ENCODE measurements at regions not wholly inside any gene's neighbourhood (a gene's known extent, or its start where the extent isn't known, plus 50 kb on each side); places are given as distances from the start of the nearest gene placed in this dataset.

DNA sequence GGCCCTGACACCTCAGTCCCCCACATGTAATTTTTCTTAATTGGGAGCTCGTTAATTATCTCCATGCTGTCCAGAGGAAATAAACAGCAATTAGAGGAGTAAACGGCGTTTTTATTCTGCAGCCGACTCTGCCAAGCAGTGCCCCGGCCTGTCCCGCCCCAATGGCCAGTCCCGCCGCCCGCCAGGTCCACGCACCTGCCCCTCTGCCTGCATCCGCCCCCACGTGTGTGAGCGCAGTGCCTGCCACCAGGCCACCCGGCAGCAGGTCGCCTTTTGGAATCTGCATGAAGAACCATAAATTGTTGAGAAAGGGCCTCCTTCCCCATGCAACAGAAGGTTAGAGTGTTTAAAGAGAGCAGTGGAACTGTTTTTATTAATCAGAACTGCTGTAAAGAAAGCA, 87.5 kb upstream of the LINGO1 start:
- no peak overlapping the region for H3K27ac Mint-ChIP-seq (ENCODE audit: unreplicated experiment)

GRCh38 chr15:77719450-77719849, 86.7 kb upstream of the LINGO1 start:
- no peak for TF ChIP-seq CTCF (IDR thresholded peaks at IDR 0.05)
- Mint-ChIP-seq H3K4me3 (ENCODE audit: unreplicated experiment) (no peak overlapping the region), H3K27me3 (ENCODE audit: unreplicated experiment) (peaks cover 17% of the 10 kb centered on the region), H3K27ac (ENCODE audit: unreplicated experiment) (no peak overlapping the region), H3K9me3 (ENCODE audit: unreplicated experiment) (no peaks in the 10 kb centered on the region), H3K4me1 (ENCODE audit: unreplicated experiment) (no peaks in the 10 kb centered on the region), H3K36me3 (ENCODE audit: unreplicated experiment) (no peaks in the 10 kb centered on the region)
- DNase-seq (ENCODE audit: extremely low spot score, unreplicated experiment): no peak

More for the DNA sequence above, 87.5 kb upstream of the LINGO1 start:
- H3K4me1 Mint-ChIP-seq (ENCODE audit: unreplicated experiment): no peaks in the 10 kb centered on the region
- H3K36me3 Mint-ChIP-seq (ENCODE audit: unreplicated experiment): no peaks in the 10 kb centered on the region
- H3K9me3 Mint-ChIP-seq (ENCODE audit: unreplicated experiment): no peaks in the 10 kb centered on the region
- TF ChIP-seq CTCF (IDR thresholded peaks at IDR 0.05): no peak
- no peak for DNase-seq (ENCODE audit: extremely low spot score, unreplicated experiment)
- H3K4me3 Mint-ChIP-seq (ENCODE audit: unreplicated experiment): no peak overlapping the region
- peaks cover 14% of the 10 kb centered on the region for H3K27me3 Mint-ChIP-seq (ENCODE audit: unreplicated experiment)

DNA sequence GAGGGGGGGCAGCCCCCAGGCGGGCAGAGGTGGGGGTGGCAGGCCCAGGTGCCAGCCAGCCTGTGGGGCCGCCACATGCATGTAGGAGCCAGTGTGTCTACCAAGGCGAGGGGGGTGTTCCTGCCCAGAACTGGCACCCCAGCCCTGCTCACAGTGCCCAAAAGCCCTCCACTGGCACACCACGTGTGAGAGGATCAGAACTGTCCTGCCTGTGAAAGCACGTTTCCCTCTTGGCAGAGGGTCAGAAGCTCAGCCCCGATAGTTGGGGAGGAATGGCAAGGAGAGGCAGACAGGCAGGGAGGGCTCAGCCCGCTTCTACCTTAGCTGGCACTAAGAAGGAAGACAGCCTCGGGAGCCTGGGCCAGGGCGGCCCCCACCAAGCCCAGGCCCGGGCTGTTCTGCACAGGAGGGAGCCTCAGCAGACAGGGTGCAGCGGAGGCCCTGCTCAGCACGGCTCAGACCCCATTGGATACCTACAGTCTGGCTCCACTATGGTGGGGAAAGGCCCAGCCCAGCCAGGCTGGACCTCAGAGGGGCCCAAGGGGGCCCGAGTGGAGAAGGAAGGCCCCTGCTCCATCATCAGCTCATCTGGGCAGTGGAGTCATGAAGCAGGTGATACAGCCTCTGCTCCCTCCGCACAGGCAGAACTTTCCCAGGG, 84.8 kb upstream of the LINGO1 start:
- no peak for TF ChIP-seq CTCF (IDR thresholded peaks at IDR 0.05)
- no peak overlapping the region for H3K27ac Mint-ChIP-seq (ENCODE audit: unreplicated experiment)
- no peak for DNase-seq (ENCODE audit: extremely low spot score, unreplicated experiment)
- peaks cover 30% of the 10 kb centered on the region for H3K27me3 Mint-ChIP-seq (ENCODE audit: unreplicated experiment)
- H3K9me3 Mint-ChIP-seq (ENCODE audit: unreplicated experiment): no peaks in the 10 kb centered on the region
- no peaks in the 10 kb centered on the region for H3K4me1 Mint-ChIP-seq (ENCODE audit: unreplicated experiment)
- H3K36me3 Mint-ChIP-seq (ENCODE audit: unreplicated experiment): no peaks in the 10 kb centered on the region
- no peak overlapping the region for H3K4me3 Mint-ChIP-seq (ENCODE audit: unreplicated experiment)

DNA sequence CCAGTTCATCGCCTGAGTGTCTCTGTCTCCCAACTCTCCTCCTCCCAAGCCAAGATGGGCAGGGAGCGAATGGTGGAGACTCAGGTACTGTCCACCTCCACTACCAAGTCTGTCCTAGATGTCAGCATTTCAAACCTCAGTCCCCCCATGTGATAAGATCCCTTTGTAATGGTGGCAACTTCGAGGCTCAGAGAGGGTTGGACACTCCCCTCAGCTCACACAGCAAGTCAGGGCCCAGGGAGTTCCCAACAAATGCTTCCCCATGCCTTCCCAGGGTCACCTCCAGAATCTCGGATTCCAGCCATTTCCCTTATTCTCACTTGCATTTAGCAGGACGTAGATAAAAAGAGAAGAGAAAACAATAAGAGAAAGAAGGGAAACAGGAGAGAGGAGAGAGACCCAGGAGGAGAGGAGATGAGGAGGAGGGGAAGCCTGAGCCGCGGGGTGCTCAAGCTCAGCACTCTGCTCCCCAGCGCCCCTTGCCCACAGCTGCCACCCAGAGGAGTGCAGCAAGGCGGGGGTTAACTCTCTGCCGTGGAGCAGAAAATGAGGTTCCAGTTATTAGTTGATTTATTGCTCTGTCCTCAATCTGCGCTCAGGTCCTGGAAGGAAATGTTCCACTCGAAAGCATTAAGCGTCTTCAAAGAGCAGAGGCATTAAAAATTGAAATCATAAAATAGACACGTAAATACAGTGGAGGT, 84.1 kb upstream of the LINGO1 start:
- H3K4me1 Mint-ChIP-seq (ENCODE audit: unreplicated experiment): no peaks in the 10 kb centered on the region
- H3K27me3 Mint-ChIP-seq (ENCODE audit: unreplicated experiment): peaks cover 33% of the 10 kb centered on the region
- H3K27ac Mint-ChIP-seq (ENCODE audit: unreplicated experiment): no peak overlapping the region
- no peaks in the 10 kb centered on the region for H3K9me3 Mint-ChIP-seq (ENCODE audit: unreplicated experiment)
- DNase-seq (ENCODE audit: extremely low spot score, unreplicated experiment): no peak
- no peak overlapping the region for H3K4me3 Mint-ChIP-seq (ENCODE audit: unreplicated experiment)
- no peaks in the 10 kb centered on the region for H3K36me3 Mint-ChIP-seq (ENCODE audit: unreplicated experiment)
- no peak for TF ChIP-seq CTCF (IDR thresholded peaks at IDR 0.05)

GRCh38 chr15:77715860-77716259, 83.1 kb upstream of the LINGO1 start:
- Mint-ChIP-seq H3K4me3 (ENCODE audit: unreplicated experiment) (no peak overlapping the region), H3K27me3 (ENCODE audit: unreplicated experiment) (peaks cover 31% of the 10 kb centered on the region), H3K27ac (ENCODE audit: unreplicated experiment) (no peak overlapping the region), H3K36me3 (ENCODE audit: unreplicated experiment) (no peaks in the 10 kb centered on the region), H3K9me3 (ENCODE audit: unreplicated experiment) (no peaks in the 10 kb centered on the region), H3K4me1 (ENCODE audit: unreplicated experiment) (no peaks in the 10 kb centered on the region)
- DNase-seq (ENCODE audit: extremely low spot score, unreplicated experiment): no peak
- no peak for TF ChIP-seq CTCF (IDR thresholded peaks at IDR 0.05)
